K562 (cell line): ENCODE measurements at regions not wholly inside any gene's neighbourhood (a gene's known extent, or its start where the extent isn't known, plus 50 kb on each side); places are given as distances from the start of the nearest gene placed in this dataset.

ENCODE experiments used
- ATAC-seq: fragments of 200-7000 bp; cut with Tn5 transposase; 3 replicates; pipeline ENCODE4 v1.9.1; 2020; ENCODE audit warnings: moderate library complexity
- BruUV-seq: library from RNA; stranded (reverse); fragments of 400-500 nt; replicated peaks from 2 replicates; lab custom pipeline; 2021; lab: Mats Ljungman, UMichigan
- CTCF ChIA-PET: fragments of 300-600 bp; formaldehyde crosslinking; extraction: SDS; loops from one replicate; lab custom pipeline; 2021; ENCODE audit warnings: low intra/inter-chr PET ratio; lab: Yijun Ruan, JAX
- POLR2A ChIA-PET: fragments of 300-600, 350-650 bp; sonication (Branson Sonifier 250); formaldehyde crosslinking; extraction: SDS; loops from one replicate; lab custom pipeline; 2021; ENCODE audit warnings: antibody characterized with exemption, inconsistent platforms; lab: Yijun Ruan, JAX
- DNase-seq, 4 experiments: peaks; one replicate each; pipeline versions ENCODE4 v3.0.0 to v3.0.0-alpha.2; 2011 to 2018; ENCODE audit warnings: low spot score in 3 of 4, mixed read lengths in 3 of 4; ENCODE audit errors: extremely low read depth in 1 of 4
- FAIRE-seq: peaks from 2 replicates; lab custom pipeline; 2011; peaks lifted over from hg19 to GRCh38; lab: Jason Lieb, UNC
- H2AFZ ChIP-seq: 2 replicates; pipeline ENCODE4 v1.6.0; 2011; ENCODE audit warnings: low read depth, low read length, control low read depth, inconsistent platforms
- H3K27ac ChIP-seq: fragments of 200-600 bp; 3 replicates; pipeline ENCODE4 v1.8.0; 2011; ENCODE audit warnings: low read depth, mild to moderate bottlenecking, control low read depth, inconsistent platforms, low read length, moderate library complexity, mixed read lengths; ENCODE audit errors: extremely low read depth
- H3K27me3 ChIP-seq, 2 experiments: fragments of 300-600 bp in 1 of 2; 2 replicates in 1 of 2; 3 replicates in 1 of 2; pipeline versions ENCODE4 v1.6.0 to v1.8.0; 2011; ENCODE audit warnings: inconsistent platforms in 2 of 2, low read length in 2 of 2, mild to moderate bottlenecking in 1 of 2, mixed read lengths in 1 of 2, moderate library complexity in 1 of 2; ENCODE audit not compliant: control insufficient read depth in 2 of 2, insufficient read depth in 2 of 2
- H3K36me3 ChIP-seq: fragments of 300-600 bp; 3 replicates; pipeline ENCODE4 v1.8.0; 2011; ENCODE audit warnings: mild to moderate bottlenecking, low read length, inconsistent platforms; ENCODE audit not compliant: control insufficient read depth, insufficient read depth
- H3K4me1 ChIP-seq, 2 experiments: fragments of 200-600 bp in 1 of 2; replicated peaks in 1 of 2; 2 replicates in 1 of 2; 3 replicates in 1 of 2; pipeline versions ENCODE4 v1.5.1 to v1.8.0; 2011; ENCODE audit warnings: inconsistent platforms in 2 of 2, low read length in 2 of 2, mild to moderate bottlenecking in 1 of 2, mixed read lengths in 1 of 2, moderate library complexity in 1 of 2; ENCODE audit not compliant: control insufficient read depth in 2 of 2, insufficient read depth in 2 of 2
- H3K4me2 ChIP-seq: 2 replicates; pipeline ENCODE4 v1.6.1; 2011; ENCODE audit warnings: low read length, control low read depth, inconsistent platforms, mixed read lengths; ENCODE audit not compliant: insufficient read depth
- H3K4me3 ChIP-seq: fragments of 200-600 bp; sonication (generic), shearing (Covaris generic); 2 replicates; pipeline ENCODE4 v1.5.1; 2016; ENCODE audit warnings: control low read depth, inconsistent platforms
- H3K79me2 ChIP-seq: fragments of 200-600 bp; 3 replicates; pipeline ENCODE4 v1.8.0; 2011; ENCODE audit warnings: low read length, inconsistent platforms; ENCODE audit not compliant: control insufficient read depth, insufficient read depth
- H3K9ac ChIP-seq, 2 experiments: 2 replicates each; pipeline versions ENCODE4 v1.6.0 to v1.6.1; 2011; ENCODE audit warnings: low read depth in 2 of 2, low read length in 2 of 2, control low read depth in 1 of 2, inconsistent platforms in 1 of 2, mild to moderate bottlenecking in 1 of 2, mixed read lengths in 1 of 2; ENCODE audit not compliant: insufficient read depth in 1 of 2
- H3K9me1 ChIP-seq: one replicate; pipeline ENCODE4 v1.6.0; 2011; ENCODE audit warnings: inconsistent platforms, mild to moderate bottlenecking, low read length, moderate library complexity; ENCODE audit not compliant: control insufficient read depth, insufficient read depth
- H3K9me3 ChIP-seq: replicated peaks from 2 replicates; pipeline ENCODE4 v1.5.1; 2011; ENCODE audit warnings: low read depth, low read length, inconsistent platforms; ENCODE audit not compliant: control insufficient read depth, insufficient read depth
- H4K20me1 ChIP-seq: replicated peaks from 2 replicates; pipeline ENCODE4 v1.6.1; 2011; ENCODE audit warnings: low read length, inconsistent platforms, mixed read lengths; ENCODE audit not compliant: control insufficient read depth, insufficient read depth
- ATF7 ChIP-seq: fragments of 450-650 bp; IDR thresholded peaks from 2 replicates; pipeline ENCODE4 v1.7.1; 2014; ENCODE audit warnings: mild to moderate bottlenecking, moderate library complexity
- CREBBP ChIP-seq: IDR thresholded peaks from one replicate; pipeline ENCODE4 v1.6.1; 2012; ENCODE audit warnings: low read depth, mild to moderate bottlenecking, control low read depth, inconsistent platforms, low read length
- EWSR1 ChIP-seq: fragments of 450-650 bp; IDR thresholded peaks from 2 replicates; pipeline ENCODE4 v1.6.1; 2018; ENCODE audit warnings: borderline replicate concordance, mild to moderate bottlenecking, low read depth, moderate library complexity; ENCODE audit not compliant: partially characterized antibody
- FOXK1 ChIP-seq: sonication (generic); formaldehyde crosslinking; IDR thresholded peaks from 2 replicates; pipeline ENCODE4 v1.8.0; 2022; ENCODE audit warnings: missing genetic modification reagents, mild to moderate bottlenecking, borderline replicate concordance
- FOXK2 ChIP-seq, 2 experiments: fragments of 450-650 bp; IDR thresholded peaks in 1 of 2; conservative IDR thresholded peaks in 1 of 2; 2 replicates each; pipeline ENCODE4 v1.6.1; 2016; ENCODE audit warnings: low read depth in 2 of 2, mild to moderate bottlenecking in 1 of 2
- HIVEP1 ChIP-seq: fragments of 250-450 bp; sonication (Bioruptor Pico); IDR thresholded peaks from 2 replicates; pipeline ENCODE4 v1.4.0; 2020; ENCODE audit warnings: mild to moderate bottlenecking
- HNRNPH1 ChIP-seq: fragments of 200-400 bp; formaldehyde crosslinking; optimal IDR thresholded peaks from 2 replicates; pipeline ENCODE3; 2017; ENCODE audit warnings: low read depth, mild to moderate bottlenecking, low read length, moderate library complexity
- RERE ChIP-seq: sonication (generic); formaldehyde crosslinking; IDR thresholded peaks from 2 replicates; pipeline ENCODE4 v1.8.0; 2023; ENCODE audit warnings: missing genetic modification reagents, mild to moderate bottlenecking, borderline replicate concordance
- SIN3B ChIP-seq: fragments of 450-650 bp; IDR thresholded peaks from 2 replicates; pipeline ENCODE4 v1.6.1; 2017; ENCODE audit warnings: low read depth, mild to moderate bottlenecking, moderate library complexity
- SIRT6 ChIP-seq: IDR thresholded peaks from one replicate; pipeline ENCODE4 v1.6.1; 2012; ENCODE audit warnings: low read depth, mild to moderate bottlenecking, control low read depth, inconsistent platforms, low read length, moderate library complexity
- SREBF2 ChIP-seq: sonication (generic); formaldehyde crosslinking; IDR thresholded peaks from 2 replicates; pipeline ENCODE4 v1.4.0; 2020; ENCODE audit warnings: mild to moderate bottlenecking, missing genetic modification reagents
- TEAD4 ChIP-seq, 2 experiments: sonication (generic) in 1 of 2; formaldehyde crosslinking in 1 of 2; IDR thresholded peaks; 2 replicates each; pipeline versions ENCODE4 v1.6.1 to v1.8.0; 2012 to 2022; ENCODE audit warnings: borderline replicate concordance in 1 of 2, inconsistent platforms in 1 of 2, low read length in 1 of 2, mild to moderate bottlenecking in 1 of 2, missing genetic modification reagents in 1 of 2
- YBX1 ChIP-seq: fragments of 450-650 bp; IDR thresholded peaks from 2 replicates; pipeline ENCODE4 v1.7.1; 2016; ENCODE audit warnings: mild to moderate bottlenecking
- ZFPM2 ChIP-seq: fragments of 250-450 bp; sonication (Bioruptor Pico); IDR thresholded peaks from 2 replicates; pipeline ENCODE4 v1.5.1; 2022; ENCODE audit warnings: mild to moderate bottlenecking
- WGBS: fragments of 100-300 bp; shearing (Covaris generic); methylation state at CpG from one replicate; pipeline ENCODE4 v1.1.6; 2016; ENCODE audit warnings: low coverage, mixed read lengths; ENCODE audit not compliant: insufficient coverage; ENCODE audit errors: missing lambda C conversion rate; 5-methylcytosine and 5-hydroxymethylcytosine counted together
- in situ Hi-C: fragments of 300-500 bp; cut with MboI; formaldehyde crosslinking; loops from 4 replicates; pipeline ENCODE4 v1.15.0; 2018; ENCODE audit warnings: inconsistent platforms, mixed read lengths
- intact Hi-C: fragments of 100-400 bp; cut with micrococcal nuclease; formaldehyde crosslinking; loops from 2 replicates; pipeline ENCODE4 v1.14.2; 2022
- TF ChIP-seq, protein P1 (sequence below): fragments of 450-650 bp; formaldehyde crosslinking; IDR thresholded peaks from 2 replicates; pipeline ENCODE4 v1.4.0; 2022; ENCODE audit warnings: mild to moderate bottlenecking, moderate library complexity
- TF ChIP-seq, protein P2 (sequence below): fragments of 450-650 bp; formaldehyde crosslinking; IDR thresholded peaks from 2 replicates; pipeline ENCODE4 v1.4.0; 2020; ENCODE audit warnings: mild to moderate bottlenecking

- Histone ChIP-seq H3K4me2 (no peak overlapping the region), H3K36me3 (no peaks in the 10 kb centered on the region), H3K9ac (no peak overlapping the region), H3K9me1 (no peaks in the 10 kb centered on the region), H3K27ac (no peak overlapping the region), H3K4me1 (no peaks in the 10 kb centered on the region), H2AFZ (no peak overlapping the region), H4K20me1 (no peaks in the 10 kb centered on the region), H3K79me2 (no peaks in the 10 kb centered on the region), H3K9me3 (0 out of 2 replicates have a peak, but pooled peaks cover 1% of the 10 kb centered on the region), H3K4me3 (no peak overlapping the region), H3K27me3 (no peaks in the 10 kb centered on the region)
- FAIRE-seq (no peak), ATAC-seq (no peak), DNase-seq (no peak)
- ChIA-PET CTCF (no interaction called here), POLR2A (no interaction called here)
- intact Hi-C loops (no loop called here), in situ Hi-C loops (no loop called here)
- WGBS, result 59% methylated on average over 4 of the region's 4 CpGs
- BruUV-seq, result no TSS peak
- TF ChIP-seq SREBF2 (CRISPR knock-in tag), result no peak
- no peak for TF ChIP-seq SIRT6
- no peak for TF ChIP-seq YBX1
- TF ChIP-seq ATF7, result no peak
- TF ChIP-seq RERE (CRISPR knock-in tag), result no peak
- TF ChIP-seq TEAD4 (IDR thresholded peaks at IDR 0.05; ENCODE audit: low read length), result no peak
- no peak for TF ChIP-seq TEAD4 (CRISPR knock-in tag; IDR thresholded peaks at IDR 0.05; ENCODE audit: borderline replicate concordance)
- TF ChIP-seq, protein P1, sequence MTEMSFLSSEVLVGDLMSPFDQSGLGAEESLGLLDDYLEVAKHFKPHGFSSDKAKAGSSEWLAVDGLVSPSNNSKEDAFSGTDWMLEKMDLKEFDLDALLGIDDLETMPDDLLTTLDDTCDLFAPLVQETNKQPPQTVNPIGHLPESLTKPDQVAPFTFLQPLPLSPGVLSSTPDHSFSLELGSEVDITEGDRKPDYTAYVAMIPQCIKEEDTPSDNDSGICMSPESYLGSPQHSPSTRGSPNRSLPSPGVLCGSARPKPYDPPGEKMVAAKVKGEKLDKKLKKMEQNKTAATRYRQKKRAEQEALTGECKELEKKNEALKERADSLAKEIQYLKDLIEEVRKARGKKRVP (CRISPR knock-in tag), result no peak
- no peak for TF ChIP-seq FOXK1 (CRISPR knock-in tag)
- no peak for TF ChIP-seq HNRNPH1
- TF ChIP-seq SIN3B, result no peak
- TF ChIP-seq FOXK2 (conservative IDR thresholded peaks at IDR 0.05 in 1 of 2, IDR thresholded peaks at IDR 0.05 in 1 of 2; ENCODE audit: low read depth in 2 of 2), result no peak
- TF ChIP-seq CREBBP, result no peak
- TF ChIP-seq, protein P2, sequence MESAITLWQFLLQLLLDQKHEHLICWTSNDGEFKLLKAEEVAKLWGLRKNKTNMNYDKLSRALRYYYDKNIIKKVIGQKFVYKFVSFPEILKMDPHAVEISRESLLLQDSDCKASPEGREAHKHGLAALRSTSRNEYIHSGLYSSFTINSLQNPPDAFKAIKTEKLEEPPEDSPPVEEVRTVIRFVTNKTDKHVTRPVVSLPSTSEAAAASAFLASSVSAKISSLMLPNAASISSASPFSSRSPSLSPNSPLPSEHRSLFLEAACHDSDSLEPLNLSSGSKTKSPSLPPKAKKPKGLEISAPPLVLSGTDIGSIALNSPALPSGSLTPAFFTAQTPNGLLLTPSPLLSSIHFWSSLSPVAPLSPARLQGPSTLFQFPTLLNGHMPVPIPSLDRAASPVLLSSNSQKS (CRISPR knock-in tag), result no peak
- TF ChIP-seq EWSR1, result no peak
- no peak for TF ChIP-seq HIVEP1 (CRISPR knock-in tag)
- TF ChIP-seq ZFPM2 (CRISPR knock-in tag), result no peak
These were observed 89.0 kb upstream of the GC start for GRCh38 chr4:71872767-71873415.
